ENCODE measurements at regions not wholly inside any gene's neighbourhood (a gene's known extent, or its start where the extent isn't known, plus 50 kb on each side); places are given as distances from the start of the nearest gene placed in this dataset.

GRCh38 chr18:53796040-53796729, 428.3 kb downstream of the MBD2 start:
- no peak for TF ChIP-seq CTCF (IDR thresholded peaks at IDR 0.05)
- TF ChIP-seq POLR2A (IDR thresholded peaks at IDR 0.05) = no peak

All from thyroid gland (tissue), 4 donors.